NCI-H146 treated with DMSO at 0.1 percent for 48 hours (cell line): ENCODE measurements at regions not wholly inside any gene's neighbourhood (a gene's known extent, or its start where the extent isn't known, plus 50 kb on each side); places are given as distances from the start of the nearest gene placed in this dataset.
"Not testable (repeated sequence)": the region's sequence is repeated elsewhere in the genome, so short reads cannot be mapped to it uniquely, and the experiment has no call there.

ENCODE experiments used
- DNase-seq: peaks from one replicate; lab custom pipeline; 2025; ENCODE audit not compliant: unreplicated experiment; lab: John Stamatoyannopoulos, UW

DNA sequence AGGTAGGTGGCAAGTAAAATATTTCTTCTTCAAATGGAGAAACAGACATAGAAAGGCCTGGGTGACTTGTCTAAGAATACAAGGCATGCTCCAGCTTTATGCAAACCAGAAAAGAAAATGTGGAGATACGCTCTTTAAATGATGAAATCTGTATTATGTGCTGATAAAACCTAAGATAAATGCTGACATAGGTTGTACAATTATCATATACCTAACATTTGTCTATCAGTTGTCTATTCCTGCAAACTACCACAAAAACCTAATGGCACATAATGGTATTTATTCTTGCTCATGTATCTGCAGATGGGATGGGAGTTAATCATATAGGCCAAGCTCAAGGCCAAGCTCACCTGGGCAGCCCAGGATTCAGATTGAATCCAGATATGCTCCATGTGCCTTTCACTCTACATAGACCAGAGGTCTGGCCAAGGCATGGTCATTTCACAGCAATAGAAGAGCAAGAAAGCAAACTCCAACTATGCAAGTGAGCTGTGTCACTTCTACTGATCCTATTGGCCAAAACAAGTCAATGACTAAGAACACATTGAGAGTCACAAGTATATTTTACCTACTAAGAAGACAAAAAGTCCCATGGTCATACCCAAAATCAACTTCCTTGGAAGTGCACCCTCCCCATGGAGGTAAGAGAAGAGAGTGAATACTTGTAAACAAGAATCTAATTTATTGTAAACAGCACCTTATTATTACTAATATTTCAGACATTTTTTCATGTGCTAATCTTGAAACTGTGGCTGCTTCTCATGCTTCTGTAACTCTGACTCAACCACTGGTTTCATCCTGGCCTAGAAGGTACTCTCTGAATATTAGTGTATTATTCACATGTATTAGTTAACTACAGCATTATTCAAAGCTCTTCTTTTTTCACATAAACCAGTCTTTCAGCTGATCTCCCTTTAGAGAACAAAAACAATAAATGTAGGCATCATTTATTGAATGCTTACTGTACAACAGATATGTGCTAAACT, 270.7 kb upstream of the SOX9 start:
- no peak for DNase-seq

DNA sequence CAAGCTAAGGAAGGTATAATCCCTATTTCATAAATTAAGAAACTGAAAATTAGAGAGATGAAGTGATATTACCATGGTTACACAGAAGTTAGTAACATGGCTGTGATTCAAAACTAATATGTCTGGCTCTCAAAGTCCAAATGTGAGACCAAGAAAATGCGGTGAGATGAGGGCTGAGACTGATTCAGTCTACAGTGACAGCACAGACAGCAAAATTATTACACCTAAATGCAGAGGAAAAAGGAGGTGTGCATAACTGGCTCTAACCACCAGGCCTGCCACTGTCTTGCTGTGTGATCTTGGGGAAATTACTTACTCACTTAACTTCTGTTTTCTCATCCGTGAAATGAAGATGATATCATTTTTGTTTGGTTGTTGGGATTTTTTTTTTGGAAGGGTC, 270.0 kb upstream of the SOX9 start:
- DNase-seq, result no peak

DNA sequence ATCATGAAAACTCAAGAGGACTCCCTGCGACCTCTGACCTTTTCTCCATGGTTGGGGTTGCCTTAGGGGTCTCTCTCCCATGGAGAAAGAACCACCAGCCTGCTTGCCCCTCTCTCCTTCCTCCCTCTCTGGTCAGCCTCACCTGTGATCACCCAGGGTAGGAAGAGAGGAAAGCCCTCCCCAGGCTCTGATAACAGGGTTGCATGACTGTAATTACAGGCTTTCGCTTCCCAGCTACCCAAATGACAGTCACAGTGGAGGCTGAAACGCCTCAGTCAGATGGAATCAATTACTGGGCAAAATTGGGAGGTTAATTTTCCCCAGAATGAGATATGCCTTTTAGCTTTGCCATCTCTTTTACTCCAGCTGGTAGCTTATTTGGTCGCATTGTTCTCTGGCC, 265.8 kb upstream of the SOX9 start:
- peak; percentile 85 for DNase-seq

DNA sequence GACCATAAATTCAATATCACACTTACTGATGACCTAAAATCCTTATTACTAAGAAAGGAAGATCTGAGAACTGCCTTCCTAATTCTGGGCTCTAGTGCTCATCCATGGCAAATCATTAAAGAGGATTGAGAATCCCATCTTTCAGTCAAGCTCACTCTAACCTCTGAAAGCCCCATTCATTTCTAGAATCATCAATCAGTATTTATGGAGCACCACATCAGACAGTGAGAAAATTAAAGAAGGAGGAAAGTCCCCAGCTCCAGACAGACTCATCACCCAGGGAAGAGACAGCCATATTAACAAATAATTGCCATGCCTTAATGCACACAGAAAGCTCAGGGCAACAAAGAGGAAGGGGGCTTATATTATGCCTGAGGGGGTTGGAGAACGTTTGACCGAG, 256.1 kb upstream of the SOX9 start:
- no peak for DNase-seq

DNA sequence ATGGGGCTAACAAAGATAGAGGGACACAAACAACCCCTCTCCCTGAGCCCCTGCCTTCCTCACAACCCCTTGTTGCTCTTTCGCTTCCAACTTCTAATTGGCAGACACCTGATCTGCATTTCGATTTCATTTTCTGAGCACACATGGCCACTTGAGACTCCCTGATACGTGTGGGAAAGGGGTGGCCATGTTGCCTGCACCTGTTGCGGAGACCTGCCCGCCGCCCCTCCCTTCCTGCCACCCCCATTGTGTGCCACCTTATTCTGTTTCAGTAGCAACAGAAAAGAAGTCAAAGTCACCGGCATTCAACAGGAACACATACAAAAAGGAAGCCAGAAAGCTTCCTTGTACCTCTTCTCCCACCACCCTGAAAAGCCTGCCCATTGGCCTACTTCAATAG, 254.7 kb upstream of the SOX9 start:
- DNase-seq, result no peak

DNA sequence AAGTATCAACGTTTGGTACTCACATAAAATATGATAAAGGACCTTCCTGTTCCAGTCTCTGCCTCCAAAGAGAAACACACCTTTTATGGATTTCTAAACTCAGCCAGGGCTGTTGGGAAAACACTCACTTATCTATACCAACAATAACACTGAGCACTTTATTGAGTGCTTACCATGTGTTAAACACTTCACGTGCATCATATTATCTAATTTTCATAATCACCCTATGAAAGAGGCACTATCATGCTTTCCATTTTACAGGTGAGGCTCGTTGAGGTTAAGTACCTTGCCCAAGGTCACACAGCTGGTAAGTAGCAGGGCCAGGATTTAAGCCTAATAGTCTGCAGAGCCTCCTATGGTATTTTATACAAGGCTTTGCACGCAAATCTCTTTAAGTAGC, 251.5 kb upstream of the SOX9 start:
- no peak for DNase-seq

DNA sequence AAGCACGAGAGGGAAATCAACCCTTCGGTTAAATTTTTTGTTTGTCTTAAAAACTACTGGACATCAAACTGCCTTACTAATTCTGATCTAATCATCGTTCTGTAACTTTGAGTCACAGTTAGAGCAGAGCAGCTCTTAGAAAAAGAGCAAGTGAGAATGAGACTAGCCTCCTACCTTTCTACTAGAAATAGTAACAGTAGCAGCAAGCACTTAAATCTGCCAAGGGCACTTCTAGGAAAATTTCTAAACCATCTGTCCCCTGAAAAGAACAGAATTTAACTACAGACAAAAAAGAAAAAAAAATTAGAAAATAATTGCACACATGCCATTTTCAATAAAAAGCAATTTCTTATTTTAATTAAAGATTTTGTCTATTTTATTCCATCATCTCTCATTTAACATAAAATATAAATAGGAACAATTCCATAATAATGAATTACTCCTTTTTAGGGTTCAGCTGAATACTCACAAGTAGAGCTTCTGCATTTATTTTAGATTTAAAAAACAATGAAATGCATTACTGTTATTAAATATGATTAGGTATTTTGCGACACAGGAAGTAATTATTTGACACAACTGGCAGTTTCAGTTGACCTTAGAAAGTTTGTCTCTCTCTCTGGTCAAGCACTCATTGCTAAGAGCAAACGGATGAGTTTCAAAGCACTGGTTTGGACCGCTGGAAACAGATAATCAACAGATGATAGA, 250.8 kb upstream of the SOX9 start:
- no peak for DNase-seq

DNA sequence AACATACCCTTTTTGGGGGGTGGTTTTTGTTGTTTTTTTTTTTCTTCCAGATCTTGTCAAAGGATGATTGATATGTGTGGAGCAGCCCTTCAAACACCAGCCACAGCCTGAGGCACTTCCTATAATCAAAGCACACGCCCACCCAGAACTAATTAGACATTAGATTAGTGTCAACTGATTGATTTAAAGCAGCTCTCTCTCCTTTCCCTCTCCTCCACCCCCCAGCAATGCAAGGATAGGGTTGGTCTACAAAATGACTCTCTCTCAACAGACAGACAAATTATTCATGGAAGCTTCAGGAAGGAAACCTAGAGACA, 250.3 kb upstream of the SOX9 start:
- peak; percentile 60 for DNase-seq

DNA sequence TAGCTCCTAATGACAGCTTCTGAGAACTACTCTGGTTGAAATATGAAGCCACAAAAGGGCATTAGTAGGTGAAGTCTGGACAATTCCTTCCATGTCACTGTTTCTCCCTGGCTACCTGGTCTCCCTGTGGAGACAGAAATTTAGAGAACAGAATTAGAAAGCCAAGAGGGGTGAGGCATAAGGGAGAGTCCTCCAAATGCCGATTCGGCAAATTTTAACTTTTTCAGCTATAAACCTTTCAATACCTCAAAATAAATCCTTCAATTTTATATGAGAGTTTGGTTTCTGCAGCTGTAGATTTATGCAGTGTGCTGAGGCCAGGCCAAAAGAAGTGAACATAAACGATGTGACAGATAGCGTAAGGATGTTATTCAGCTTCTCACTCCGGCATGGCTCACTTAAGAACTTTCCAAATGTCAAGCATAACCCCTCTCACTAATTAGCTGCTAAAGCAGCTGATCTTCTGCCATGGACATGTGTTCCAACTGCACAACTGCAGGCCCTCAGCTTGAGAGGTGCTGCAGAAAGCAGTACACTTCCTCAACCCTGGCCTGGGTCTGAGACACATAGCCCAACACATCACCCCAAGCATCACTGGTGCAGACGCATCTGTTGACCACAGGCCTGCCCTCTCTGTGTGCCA, 247.9 kb upstream of the SOX9 start:
- DNase-seq, result no peak

DNA sequence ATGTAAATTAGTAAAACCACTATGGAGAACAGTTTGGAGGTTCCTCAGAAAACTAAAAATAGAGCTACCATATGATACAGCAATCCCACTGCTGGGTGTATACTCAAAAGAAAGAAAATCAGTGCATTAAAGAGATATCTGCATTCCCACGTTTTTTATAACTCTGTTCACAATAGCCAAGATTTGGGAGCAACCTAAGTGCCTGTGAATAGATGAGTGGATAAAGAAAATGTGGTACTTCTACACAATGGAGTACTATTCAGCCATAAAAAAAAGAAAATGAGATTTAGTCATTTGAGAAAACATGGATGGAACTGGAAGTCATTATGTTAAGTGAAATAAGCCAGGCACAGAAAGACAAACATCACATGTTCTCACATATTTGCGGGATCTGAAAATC, 246.0 kb upstream of the SOX9 start:
- not testable (repeated sequence) for DNase-seq

DNA sequence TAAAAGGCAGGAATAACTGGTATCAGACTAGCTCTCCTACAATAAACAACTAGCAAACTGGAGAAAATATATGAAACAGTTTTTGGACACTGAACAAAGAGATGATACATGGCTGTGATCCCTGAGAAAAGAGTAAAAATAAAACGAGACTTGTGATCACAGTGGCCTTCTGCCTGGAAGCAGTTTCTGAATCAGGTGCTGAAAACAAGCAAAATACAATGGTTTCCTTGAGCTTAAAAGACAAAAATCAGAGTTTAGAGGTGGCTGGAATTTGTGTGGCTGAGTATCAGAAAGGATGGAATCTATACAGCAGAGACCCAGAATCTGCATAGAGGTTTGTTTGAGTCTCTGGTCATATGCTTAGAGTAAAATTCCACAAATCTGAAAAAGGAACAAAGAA, 242.5 kb upstream of the SOX9 start:
- DNase-seq, result no peak

DNA sequence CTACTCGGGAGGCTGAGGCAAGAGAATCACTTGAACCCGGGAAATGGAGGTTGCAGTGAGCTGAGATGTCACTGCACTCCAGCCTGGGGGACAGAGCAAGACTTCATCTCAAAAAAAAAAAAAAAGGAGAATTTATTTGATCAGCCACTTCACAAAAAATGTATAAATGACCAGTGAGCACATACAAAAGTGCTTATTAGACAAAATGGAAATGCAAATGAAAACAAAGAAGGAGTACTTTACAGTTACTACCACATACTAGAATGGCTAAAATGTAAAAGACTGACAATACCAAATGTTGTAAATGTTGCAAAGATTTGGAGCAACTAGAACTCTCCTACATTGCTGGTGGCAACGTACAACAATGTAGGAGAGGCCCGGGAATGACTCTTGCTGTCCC, 241.8 kb upstream of the SOX9 start:
- no peak for DNase-seq

DNA sequence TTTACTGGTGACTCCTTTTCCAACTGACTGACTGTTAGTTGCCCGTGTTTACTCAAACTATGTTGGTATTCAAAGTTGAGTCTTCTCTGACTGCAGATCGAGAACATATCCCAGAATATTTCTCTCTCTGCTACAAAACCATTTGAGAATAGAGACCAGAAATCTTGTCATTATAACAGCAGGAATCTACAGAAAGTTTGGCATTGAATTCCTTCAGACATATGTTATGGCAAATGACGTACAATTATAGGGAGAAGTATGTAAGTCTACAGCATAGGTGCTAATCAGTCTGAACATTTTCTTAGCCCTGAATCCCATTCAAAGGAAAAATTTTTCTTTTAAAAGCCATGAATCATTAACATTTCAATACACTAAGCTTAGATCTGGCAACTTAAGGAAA, 239.8 kb upstream of the SOX9 start:
- DNase-seq, result no peak

DNA sequence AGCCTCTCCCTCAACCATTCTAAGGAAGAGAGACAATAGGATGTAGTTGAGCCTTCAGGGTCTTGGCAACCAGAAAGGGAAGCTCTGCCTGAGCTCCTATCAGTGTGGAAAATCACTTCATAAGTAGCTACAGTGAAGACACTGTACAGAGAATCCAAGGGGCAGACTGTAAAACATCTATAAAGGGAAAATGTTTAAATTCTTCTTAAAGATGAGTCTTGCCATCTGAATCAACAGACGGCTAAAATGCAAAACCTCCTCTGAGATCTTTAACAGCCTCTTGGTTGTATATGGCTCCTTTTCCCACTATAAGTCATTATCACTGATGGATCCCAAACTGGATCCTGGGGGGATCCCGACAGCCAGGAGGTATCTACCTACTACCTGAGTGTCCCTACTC, 239.2 kb upstream of the SOX9 start:
- no peak for DNase-seq

DNA sequence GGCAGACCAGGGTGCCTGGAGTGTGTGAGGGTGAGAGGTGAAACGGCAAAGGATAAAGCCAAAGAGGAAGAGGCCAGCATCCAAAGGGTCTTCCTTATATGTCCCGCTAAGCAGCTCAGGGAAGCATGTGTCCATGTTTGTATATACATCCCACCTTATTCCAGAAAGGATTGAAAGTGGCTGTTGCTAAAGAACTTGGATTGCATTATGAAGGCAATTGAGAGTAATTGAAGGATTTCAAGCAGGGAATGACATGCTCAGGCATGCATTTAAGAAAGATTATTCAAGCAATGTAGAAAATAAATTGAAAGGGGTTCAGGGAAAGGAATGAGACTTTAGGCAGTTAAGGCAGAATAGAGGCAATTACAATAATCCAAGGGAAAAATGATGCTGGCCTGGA, 237.6 kb upstream of the SOX9 start:
- DNase-seq, result no peak

DNA sequence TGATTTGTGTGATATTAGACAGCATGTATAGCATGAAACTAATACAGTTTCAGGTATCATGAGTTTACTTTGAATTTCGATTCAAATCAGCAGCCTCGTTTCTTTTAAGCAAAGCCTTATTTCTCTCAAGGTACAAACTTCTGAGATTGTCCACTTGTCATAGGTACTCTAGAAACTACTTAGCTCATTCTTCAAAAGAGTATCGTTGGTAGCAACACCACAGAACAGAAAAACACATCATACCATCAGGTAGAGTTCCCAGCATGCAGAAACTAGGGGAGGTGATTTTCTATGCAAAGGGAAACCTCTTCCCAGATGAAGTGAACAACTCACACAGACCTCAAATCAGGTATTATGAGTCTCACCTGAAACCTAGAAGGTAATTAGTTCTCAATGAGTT, 237.0 kb upstream of the SOX9 start:
- DNase-seq, result no peak

DNA sequence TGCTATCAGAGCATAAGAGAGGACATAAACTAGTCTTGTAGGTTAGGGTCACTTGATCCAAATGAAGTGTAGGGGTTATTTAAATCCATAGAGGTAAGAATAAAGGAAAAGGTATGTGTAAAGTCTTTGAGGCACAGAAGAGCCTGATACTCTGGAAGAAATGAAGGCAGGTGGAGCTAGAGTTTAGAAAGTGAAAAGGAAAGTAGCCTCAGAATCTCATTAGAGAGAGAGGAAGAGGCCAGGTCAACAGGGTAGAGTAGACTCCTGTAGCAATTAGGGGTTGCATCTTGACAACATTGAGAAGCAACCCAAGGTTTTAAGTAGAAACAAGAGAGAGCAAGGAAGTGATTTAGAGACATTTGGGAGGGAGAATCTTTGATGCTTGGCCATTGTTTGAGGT, 235.2 kb upstream of the SOX9 start:
- DNase-seq, result no peak

DNA sequence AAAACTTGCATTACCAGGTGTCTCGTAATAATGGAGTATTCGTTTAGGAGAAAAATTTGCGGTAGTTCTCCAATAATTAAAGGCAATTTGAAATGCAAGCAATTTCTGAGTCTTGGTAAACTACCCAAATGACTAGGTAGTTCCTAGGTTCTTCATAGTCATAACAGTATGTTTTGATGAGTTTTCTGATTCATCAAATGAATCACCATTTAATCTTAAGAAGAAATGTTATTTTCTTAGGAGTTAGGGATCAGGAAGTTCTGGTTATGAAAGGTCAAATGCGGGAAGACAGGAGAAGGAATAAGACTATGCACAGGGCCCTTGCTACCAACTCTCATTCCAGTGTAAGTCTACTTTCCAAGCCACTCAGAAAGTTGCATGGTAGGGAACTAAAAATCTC, 221.5 kb upstream of the SOX9 start:
- DNase-seq, result no peak

DNA sequence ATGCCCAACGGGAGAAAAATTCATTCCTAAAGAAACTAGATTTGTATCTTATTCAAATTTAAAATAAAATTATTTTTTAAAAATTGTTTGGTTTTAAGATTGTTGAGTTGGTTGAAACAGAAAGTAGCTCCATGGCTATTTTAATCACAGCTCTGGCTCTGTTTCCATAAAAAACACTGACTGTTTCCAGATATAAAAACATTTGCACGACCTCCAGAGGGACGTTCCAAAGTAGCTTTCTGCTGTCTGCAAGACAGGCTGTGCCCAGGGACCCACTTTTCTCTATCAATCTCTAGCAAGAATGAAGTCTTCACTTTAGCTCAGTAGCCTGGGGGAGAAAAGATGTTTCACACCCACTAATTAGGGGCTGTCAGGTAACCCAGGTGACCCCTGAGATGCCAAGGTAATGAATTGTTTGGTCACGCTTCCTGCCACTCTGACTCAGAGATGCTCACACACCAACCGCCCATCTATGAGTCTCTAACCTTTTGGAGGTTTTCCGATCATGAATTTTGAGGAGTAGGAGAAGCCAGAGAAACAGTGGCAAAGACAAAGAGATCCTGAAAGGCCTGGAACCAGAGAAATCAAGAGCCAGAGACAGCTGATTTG, 220.1 kb upstream of the SOX9 start:
- DNase-seq, result no peak

DNA sequence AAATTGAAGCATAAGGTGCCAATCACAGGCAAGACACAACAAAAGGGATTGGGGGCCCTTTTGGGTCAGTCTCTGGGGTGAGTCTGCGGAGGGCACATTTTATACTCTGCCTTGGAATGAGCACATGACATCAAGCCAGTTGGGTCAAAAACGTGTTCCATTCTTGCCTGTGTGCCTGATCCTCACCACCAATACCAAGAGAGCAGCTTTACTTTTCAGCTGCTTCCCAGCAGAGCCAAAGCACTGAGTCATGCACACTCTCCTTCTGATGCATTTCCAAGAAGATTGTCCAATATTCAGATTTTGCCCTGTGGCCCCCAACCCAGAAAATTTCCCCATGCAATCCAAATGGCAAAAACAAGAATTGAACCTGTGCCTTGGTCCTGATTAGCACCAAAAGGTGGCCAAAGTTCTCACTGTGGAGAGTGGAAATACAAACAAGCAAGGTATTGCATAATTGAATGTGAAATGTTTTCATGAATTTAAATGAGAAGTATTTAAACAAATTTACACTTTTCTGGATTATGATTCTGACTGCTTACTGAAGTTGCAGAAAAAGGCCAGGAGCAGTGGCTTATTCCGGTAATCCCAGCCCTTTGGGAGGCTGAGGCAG, 217.8 kb upstream of the SOX9 start:
- DNase-seq, result no peak

DNA sequence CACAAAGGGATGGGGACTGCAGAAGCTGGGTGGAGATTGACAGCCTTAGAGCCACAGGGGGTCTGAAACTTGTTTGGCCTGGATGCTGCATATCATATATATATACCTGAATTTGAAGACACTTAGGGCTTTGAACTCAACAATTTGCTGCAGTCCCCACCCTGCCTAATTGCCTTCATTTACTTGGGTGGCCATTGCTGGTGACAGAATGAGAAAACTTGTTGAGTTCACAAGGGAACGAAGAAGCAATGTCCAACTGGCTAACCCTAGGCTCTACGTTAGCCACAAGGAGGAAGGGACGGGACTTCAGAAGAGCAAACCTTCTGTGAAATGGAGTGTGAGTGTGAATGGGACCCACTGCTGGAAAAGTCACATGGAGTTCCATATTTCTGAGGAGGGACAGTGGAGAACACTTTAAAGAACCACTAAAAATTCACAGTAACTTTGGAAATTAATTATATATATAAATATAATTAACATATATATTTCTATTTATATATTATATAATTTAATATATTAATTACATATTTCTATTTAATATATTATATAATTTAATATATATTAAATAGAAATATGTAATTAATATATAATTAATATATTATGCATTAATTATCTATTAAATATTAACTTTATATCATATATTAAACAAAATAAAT, 215.3 kb upstream of the SOX9 start:
- no peak for DNase-seq
